Nephron (organoid): ENCODE measurements at regions not wholly inside any gene's neighbourhood (a gene's known extent, or its start where the extent isn't known, plus 50 kb on each side); places are given as distances from the start of the nearest gene placed in this dataset.

Experiments
- H3K27ac Mint-ChIP-seq, 3 experiments: 2 replicates each; pipeline ENCODE4 v1.8.0; 2020; ENCODE audit warnings: mixed read lengths in 3 of 3, mild to moderate bottlenecking in 2 of 3, moderate library complexity in 1 of 3
- H3K27me3 Mint-ChIP-seq: 2 replicates; pipeline ENCODE4 v1.8.0; 2021; ENCODE audit warnings: low read depth, mild to moderate bottlenecking, moderate library complexity, mixed read lengths
- H3K36me3 Mint-ChIP-seq: 2 replicates; pipeline ENCODE4 v1.8.0; 2020; ENCODE audit warnings: low read depth, mixed read lengths
- H3K4me1 Mint-ChIP-seq: 2 replicates; pipeline ENCODE4 v1.8.0; 2020; ENCODE audit warnings: mixed read lengths
- H3K4me3 Mint-ChIP-seq, 3 experiments: 2 replicates each; pipeline ENCODE4 v1.8.0; 2020; ENCODE audit warnings: mild to moderate bottlenecking in 3 of 3, mixed read lengths in 3 of 3, moderate library complexity in 2 of 3
- H3K9me3 Mint-ChIP-seq: 2 replicates; pipeline ENCODE4 v1.8.0; 2020; ENCODE audit warnings: mixed read lengths
- TF ChIP-seq, protein P1 (sequence below), 3 experiments: fragments of 200-600 bp; sonication (generic); IDR thresholded peaks; one replicate each; pipeline ENCODE4 v1.5.0; 2021; ENCODE audit warnings: antibody characterized with exemption in 3 of 3; ENCODE audit not compliant: unreplicated experiment in 3 of 3

DNA sequence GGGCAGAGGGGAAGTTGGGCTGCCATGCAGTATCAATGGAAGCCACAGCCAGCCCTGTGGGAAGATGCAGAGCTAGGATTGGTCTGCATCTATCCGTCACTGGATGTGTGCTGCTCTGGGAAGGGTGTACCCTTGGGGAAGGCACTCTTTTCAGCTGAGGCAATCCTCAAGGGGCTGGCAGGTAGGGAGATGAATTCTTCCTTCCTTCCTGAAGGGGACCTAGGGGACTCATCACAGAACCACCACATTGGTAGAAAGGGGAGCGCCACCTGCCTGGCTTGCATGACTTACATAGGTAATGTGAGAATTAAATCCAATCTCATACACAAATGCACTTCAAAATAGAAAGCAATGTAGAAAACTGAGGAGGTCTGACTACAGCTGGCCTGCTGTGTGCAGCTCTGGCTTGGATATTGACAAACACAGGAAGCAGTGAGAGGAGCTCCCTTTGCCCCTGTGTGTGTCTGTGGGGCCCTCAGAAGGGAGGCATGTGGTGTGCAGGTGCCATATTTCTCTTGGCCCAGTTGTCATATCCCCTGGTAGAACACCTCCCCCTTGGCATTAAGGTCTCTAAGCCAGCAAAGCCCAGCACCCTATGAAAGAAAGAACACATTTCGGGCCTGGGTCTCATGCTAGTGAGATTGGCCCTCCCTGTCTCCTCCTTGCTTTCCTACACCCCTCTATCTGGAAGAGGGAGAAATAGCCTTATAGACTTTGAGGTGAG, 260.3 kb upstream of the MOCS1 start:
- Mint-ChIP-seq H3K9me3 (no peaks in the 10 kb centered on the region), H3K4me3 (no peak overlapping the region)
- TF ChIP-seq, protein P1, sequence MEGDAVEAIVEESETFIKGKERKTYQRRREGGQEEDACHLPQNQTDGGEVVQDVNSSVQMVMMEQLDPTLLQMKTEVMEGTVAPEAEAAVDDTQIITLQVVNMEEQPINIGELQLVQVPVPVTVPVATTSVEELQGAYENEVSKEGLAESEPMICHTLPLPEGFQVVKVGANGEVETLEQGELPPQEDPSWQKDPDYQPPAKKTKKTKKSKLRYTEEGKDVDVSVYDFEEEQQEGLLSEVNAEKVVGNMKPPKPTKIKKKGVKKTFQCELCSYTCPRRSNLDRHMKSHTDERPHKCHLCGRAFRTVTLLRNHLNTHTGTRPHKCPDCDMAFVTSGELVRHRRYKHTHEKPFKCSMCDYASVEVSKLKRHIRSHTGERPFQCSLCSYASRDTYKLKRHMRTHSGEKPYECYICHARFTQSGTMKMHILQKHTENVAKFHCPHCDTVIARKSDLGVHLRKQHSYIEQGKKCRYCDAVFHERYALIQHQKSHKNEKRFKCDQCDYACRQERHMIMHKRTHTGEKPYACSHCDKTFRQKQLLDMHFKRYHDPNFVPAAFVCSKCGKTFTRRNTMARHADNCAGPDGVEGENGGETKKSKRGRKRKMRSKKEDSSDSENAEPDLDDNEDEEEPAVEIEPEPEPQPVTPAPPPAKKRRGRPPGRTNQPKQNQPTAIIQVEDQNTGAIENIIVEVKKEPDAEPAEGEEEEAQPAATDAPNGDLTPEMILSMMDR (IDR thresholded peaks at IDR 0.05; ENCODE audit: unreplicated experiment in 3 of 3) = no peak

DNA sequence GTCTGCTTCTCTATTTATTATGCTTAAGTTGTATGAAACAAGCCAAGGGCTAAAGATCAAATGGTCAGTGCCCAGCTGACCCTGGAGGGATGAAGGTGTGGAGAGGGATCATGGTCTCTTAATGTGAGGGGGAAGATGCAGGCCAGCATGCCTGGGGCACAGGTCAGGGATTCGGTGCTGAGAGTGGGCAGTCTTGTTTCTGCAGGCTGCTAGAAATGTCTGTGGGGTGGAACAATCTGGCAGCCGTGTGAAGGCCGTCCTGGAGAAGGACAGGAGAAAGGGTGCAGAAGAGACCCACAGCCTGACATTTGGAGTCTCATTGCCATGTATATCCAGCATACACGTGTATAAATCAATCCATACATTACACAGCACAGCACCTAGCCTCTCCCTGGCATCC, 258.3 kb upstream of the MOCS1 start:
- Mint-ChIP-seq H3K27me3 (peaks cover 30% of the 10 kb centered on the region), H3K4me1 (peaks cover 13% of the 10 kb centered on the region), H3K36me3 (no peaks in the 10 kb centered on the region), H3K9me3 (no peaks in the 10 kb centered on the region), H3K4me3 (no peak overlapping the region), H3K27ac (no peak overlapping the region)
- TF ChIP-seq, protein P1 (IDR thresholded peaks at IDR 0.05; ENCODE audit: unreplicated experiment in 3 of 3) = no peak

More for the DNA sequence above, 260.3 kb upstream of the MOCS1 start:
- H3K4me1 Mint-ChIP-seq = peaks cover 11% of the 10 kb centered on the region
- H3K36me3 Mint-ChIP-seq = no peaks in the 10 kb centered on the region
- H3K27ac Mint-ChIP-seq = no peak overlapping the region
- peaks cover 34% of the 10 kb centered on the region for H3K27me3 Mint-ChIP-seq

DNA sequence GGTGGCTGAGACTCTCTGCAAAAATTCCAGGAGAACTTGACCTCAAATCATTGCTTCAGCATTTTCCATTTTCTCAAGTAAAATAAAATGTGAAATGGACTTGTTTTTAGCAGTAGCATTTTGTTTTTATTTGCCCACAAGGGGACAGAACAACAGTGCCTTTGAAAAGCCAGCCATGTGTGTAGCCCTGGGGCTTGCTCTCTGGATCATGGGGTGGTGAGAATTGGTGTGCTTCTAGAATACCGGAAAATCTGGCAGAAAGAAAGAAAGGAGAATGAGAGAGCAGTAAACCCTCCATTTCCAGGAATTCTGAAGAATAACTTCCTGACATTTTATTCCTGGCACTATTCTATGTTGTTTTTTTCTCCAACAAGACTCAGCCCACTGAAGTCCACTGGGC, 254.7 kb upstream of the MOCS1 start:
- TF ChIP-seq, protein P1 (IDR thresholded peaks at IDR 0.05; ENCODE audit: unreplicated experiment in 3 of 3) = no peak
- Mint-ChIP-seq H3K27ac (no peak overlapping the region), H3K4me1 (peaks cover 13% of the 10 kb centered on the region), H3K4me3 (no peak overlapping the region), H3K27me3 (peaks cover 18% of the 10 kb centered on the region), H3K9me3 (peaks cover 13% of the 10 kb centered on the region), H3K36me3 (peaks cover 3% of the 10 kb centered on the region)

DNA sequence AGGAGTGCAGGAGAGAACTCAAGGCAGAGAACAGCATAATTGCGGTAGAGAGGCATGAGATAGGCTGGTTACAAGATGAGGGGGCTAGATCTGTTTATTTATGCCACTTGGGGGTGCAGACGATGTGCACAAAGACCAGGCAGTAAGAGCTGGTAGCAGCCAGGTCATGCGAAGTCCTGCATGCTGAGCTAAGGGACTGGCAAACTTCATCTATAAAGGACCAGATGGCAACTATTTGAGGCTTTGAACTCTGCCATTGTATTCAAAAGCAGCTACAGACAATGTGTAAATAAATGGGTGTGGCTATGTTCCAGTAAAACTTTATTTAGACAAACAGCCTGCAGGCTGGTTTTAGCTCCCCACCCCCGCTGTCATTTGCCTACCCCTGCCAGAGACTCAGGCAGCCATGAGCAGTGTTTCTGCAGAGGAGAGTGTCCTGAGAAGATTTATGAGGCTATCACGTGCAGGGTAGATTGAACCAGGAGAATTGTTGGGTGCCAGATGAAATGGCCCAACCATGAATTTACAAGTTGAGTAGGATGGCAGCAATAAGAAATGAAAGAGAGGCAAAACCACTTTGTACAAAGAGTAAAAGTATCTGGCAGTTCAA, 253.4 kb upstream of the MOCS1 start:
- Mint-ChIP-seq H3K4me1 (peaks cover 13% of the 10 kb centered on the region), H3K9me3 (peaks cover 24% of the 10 kb centered on the region), H3K4me3 (no peak overlapping the region), H3K27ac (no peak overlapping the region), H3K36me3 (peaks cover 7% of the 10 kb centered on the region), H3K27me3 (peaks cover 22% of the 10 kb centered on the region)
- TF ChIP-seq, protein P1 (IDR thresholded peaks at IDR 0.05; ENCODE audit: unreplicated experiment in 3 of 3) = no peak

DNA sequence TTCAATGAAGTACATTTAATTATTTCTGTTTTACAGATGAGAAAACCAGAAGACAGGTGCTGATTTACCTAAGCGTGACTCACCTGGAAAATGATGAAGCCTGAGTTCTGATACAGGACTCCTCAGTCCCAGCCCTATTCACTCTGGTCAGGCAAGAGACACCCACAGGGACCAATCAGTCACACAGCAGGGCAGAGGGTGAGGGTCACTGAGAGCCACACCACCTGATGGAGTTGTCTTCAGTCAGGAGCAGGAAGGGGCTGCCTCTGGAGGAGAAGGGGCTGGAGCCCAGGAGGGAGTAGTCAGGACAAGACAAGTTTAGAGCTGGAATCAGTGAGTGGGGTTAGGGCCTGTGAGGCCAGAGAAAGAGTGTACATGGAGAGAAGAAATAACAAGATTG, 251.2 kb upstream of the MOCS1 start:
- H3K4me1 Mint-ChIP-seq = peaks cover 9% of the 10 kb centered on the region
- peaks cover 7% of the 10 kb centered on the region for H3K36me3 Mint-ChIP-seq
- no peak overlapping the region for H3K27ac Mint-ChIP-seq
- H3K9me3 Mint-ChIP-seq = peaks cover 27% of the 10 kb centered on the region
- TF ChIP-seq, protein P1 (IDR thresholded peaks at IDR 0.05; ENCODE audit: unreplicated experiment in 3 of 3) = no peak
- H3K4me3 Mint-ChIP-seq = no peak overlapping the region
- peaks cover 19% of the 10 kb centered on the region for H3K27me3 Mint-ChIP-seq

DNA sequence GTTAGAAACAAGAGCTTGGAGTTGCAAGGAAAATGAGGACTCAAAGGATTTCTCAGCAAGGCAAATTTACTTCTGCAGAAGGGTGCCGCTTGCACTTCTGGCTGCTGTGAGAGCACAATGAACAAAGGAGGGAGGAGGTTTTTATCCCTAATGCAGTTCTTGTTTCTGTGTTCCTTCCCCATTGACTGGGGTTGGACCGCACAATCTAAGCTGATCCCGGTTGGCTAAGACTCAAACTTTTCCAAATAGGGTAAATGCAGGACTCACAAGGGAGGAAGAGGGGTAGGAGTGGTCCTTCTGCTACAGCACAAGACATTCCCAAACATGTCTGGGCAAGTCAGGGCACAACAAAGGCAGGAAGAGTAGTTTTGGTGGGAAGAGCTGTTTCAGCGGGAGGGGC, 249.6 kb upstream of the MOCS1 start:
- Mint-ChIP-seq H3K9me3 (peaks cover 27% of the 10 kb centered on the region), H3K36me3 (peaks cover 7% of the 10 kb centered on the region), H3K4me1 (no peaks in the 10 kb centered on the region), H3K4me3 (no peak overlapping the region), H3K27me3 (peaks cover 19% of the 10 kb centered on the region), H3K27ac (no peak overlapping the region)
- TF ChIP-seq, protein P1 (IDR thresholded peaks at IDR 0.05; ENCODE audit: unreplicated experiment in 3 of 3) = no peak
